ENCODE measurements at regions not wholly inside any gene's neighbourhood (a gene's known extent, or its start where the extent isn't known, plus 50 kb on each side); places are given as distances from the start of the nearest gene placed in this dataset.

DNA sequence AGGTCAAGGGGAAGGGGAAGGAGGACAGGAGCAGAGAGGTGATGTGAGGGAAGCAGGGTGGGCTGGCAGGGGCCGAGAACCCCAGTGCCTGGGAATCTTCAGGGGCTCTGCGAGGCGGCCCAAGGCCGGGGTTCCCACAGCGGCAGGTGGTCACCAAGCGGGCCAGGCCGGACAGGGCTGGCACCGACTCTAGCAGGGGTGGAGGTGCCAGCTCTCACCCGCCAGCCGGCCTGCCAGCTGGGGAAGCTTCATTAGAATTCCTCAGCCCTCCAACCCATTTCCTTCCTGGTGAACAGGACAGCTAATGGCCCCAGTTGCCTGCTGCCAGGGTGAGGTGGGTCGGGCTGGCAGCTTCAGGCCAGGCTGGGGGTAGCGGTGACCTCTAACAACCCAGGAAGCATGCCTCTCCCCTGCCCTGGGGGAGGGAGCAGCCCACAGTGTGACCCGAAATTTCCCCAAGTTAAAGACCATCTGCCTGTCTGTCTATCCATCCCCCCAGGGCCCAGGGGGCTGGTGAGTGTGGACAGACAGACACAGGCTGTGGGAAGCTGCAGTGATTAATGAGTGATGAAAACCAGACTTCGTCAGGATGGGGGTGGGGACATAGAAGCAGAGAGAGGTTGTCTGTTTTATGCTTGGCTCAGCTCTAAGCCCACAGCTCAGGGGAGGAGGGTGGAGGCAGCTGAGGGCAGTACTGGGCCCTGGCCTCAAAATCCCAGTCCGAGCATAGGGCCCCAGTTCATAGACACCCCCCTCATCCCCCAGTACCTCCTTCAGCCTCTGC lies 144.1 kb downstream of the ZFP36L2 start:
- no peaks in the 10 kb centered on the region for H3K36me3 ChIP-seq (ENCODE audit: control insufficient read depth, insufficient read depth, low read length)
- no peaks in the 10 kb centered on the region for H3K9me3 ChIP-seq (ENCODE audit: control insufficient read depth, insufficient read depth, low read length)
- no peaks in the 10 kb centered on the region for H3K27me3 ChIP-seq (ENCODE audit: control insufficient read depth, insufficient read depth, low read length)
- H3K27ac ChIP-seq (ENCODE audit: low read depth, low read length): peak overlapping the region; percentile 95
- H3K4me1 ChIP-seq (ENCODE audit: control insufficient read depth, insufficient read depth, low read length): peaks cover 66% of the 10 kb centered on the region
- 25% methylated on average over 14 of the region's 15 CpGs for WGBS (ENCODE audit: insufficient coverage)
- H3K4me3 ChIP-seq (ENCODE audit: low read depth, low read length): no peak overlapping the region
- peak in 2 of 6 donors; percentile 78 to 83 for DNase-seq (ENCODE audit: low read depth in 4 of 6, low spot score in 6 of 6)

- Histone ChIP-seq H3K4me1 (ENCODE audit: control insufficient read depth, insufficient read depth, low read length) (peaks cover 59% of the 10 kb centered on the region), H3K36me3 (ENCODE audit: control insufficient read depth, insufficient read depth, low read length) (no peaks in the 10 kb centered on the region)
- no peak for DNase-seq (ENCODE audit: low read depth in 4 of 6, low spot score in 6 of 6)
Measured at GRCh38 chr2:43081131-43081765, 145.2 kb downstream of the ZFP36L2 start.

GRCh38 chr2:43080571-43081021 lies 145.8 kb downstream of the ZFP36L2 start:
- WGBS (ENCODE audit: insufficient coverage): 70% methylated on average over 11 of the region's 11 CpGs
- Histone ChIP-seq H3K4me1 (ENCODE audit: control insufficient read depth, insufficient read depth, low read length) (peaks cover 59% of the 10 kb centered on the region), H3K27me3 (ENCODE audit: control insufficient read depth, insufficient read depth, low read length) (no peaks in the 10 kb centered on the region), H3K4me3 (ENCODE audit: low read depth, low read length) (no peak overlapping the region), H3K27ac (ENCODE audit: low read depth, low read length) (no peak overlapping the region), H3K9me3 (ENCODE audit: control insufficient read depth, insufficient read depth, low read length) (no peaks in the 10 kb centered on the region), H3K36me3 (ENCODE audit: control insufficient read depth, insufficient read depth, low read length) (no peaks in the 10 kb centered on the region)
- peak in 1 of 6 donors; percentile 36 for DNase-seq (ENCODE audit: low read depth in 4 of 6, low spot score in 6 of 6)

More at GRCh38 chr2:43081131-43081765, 145.2 kb downstream of the ZFP36L2 start:
- Histone ChIP-seq H3K9me3 (ENCODE audit: control insufficient read depth, insufficient read depth, low read length) (no peaks in the 10 kb centered on the region), H3K27me3 (ENCODE audit: control insufficient read depth, insufficient read depth, low read length) (no peaks in the 10 kb centered on the region), H3K27ac (ENCODE audit: low read depth, low read length) (peak overlapping the region; percentile 19), H3K4me3 (ENCODE audit: low read depth, low read length) (no peak overlapping the region)
- WGBS (ENCODE audit: insufficient coverage): no CpG with 5 or more reads among the region's 5 CpGs

DNA sequence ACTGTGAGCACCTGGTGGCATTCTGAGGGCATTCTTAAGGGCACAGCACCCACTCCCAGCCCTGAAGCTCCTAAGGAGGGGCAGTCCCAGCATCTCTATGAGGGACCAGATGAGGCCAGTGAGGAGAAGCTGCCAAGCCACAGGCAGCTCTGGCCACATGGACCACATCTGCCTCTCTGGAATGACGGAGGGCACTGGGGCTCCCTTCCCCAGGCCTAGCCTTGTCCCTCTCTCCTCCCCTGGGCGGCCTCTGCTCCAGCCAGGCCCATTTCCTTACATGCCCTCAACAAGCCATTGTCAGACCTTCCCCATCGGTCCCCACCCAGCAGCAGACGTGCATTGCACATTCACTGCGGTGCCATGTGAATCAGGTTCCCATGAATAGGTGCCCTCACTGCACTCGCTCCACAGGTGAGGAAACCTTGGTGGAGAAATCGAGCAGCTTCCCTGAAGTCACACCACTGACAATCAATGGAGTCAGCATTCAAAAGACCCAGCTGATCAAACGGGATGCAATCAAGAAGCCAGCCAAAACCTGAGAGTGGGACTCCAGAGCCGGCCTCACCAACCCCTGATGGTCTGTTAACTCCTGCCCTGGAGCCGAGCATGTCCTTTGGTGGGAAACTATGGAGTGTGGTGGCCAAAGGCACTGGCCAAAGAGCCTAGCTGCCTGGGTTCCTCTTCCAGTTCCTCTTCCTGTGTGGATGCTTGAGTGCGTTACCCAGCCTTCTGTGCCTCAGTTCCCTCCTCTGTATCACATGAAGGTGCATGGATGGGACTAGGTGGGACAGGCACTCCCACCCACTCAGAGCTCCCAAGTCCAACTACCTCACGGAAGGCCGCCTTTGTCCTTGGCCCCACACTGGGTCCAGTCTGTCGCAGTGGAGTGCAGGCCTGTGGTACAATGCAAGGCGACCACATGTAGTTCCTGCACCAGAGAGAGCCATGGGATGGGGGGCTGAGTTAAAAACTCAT lies 147.3 kb downstream of the ZFP36L2 start:
- 88% methylated on average over 10 of the region's 15 CpGs for WGBS (ENCODE audit: insufficient coverage)
- Histone ChIP-seq H3K27me3 (ENCODE audit: control insufficient read depth, insufficient read depth, low read length) (no peaks in the 10 kb centered on the region), H3K4me3 (ENCODE audit: low read depth, low read length) (no peak overlapping the region), H3K36me3 (ENCODE audit: control insufficient read depth, insufficient read depth, low read length) (no peaks in the 10 kb centered on the region), H3K27ac (ENCODE audit: low read depth, low read length) (no peak overlapping the region), H3K9me3 (ENCODE audit: control insufficient read depth, insufficient read depth, low read length) (no peaks in the 10 kb centered on the region), H3K4me1 (ENCODE audit: control insufficient read depth, insufficient read depth, low read length) (peaks cover 56% of the 10 kb centered on the region)
- no peak for DNase-seq (ENCODE audit: low read depth in 4 of 6, low spot score in 6 of 6)

DNA sequence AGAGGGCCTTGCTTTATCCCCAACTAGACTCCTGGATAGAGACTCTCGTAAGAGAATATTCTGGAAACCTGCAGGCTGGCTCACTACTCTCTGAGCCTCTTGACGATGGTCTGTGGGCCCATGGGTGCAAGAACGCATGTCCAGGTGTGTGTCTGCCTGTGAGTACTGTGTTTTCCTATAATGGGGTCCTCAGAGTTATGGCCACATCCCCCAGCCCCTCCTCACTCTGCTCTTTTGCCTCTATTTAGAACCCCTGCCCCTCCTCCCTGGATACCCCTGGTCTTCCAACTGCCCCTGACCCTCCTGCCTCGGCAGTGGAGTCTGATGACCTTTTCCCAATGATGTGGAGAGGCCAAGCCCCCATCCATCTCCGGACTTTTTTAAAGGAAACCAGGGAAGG lies 148.1 kb downstream of the ZFP36L2 start:
- H3K36me3 ChIP-seq (ENCODE audit: control insufficient read depth, insufficient read depth, low read length): no peaks in the 10 kb centered on the region
- peaks cover 56% of the 10 kb centered on the region for H3K4me1 ChIP-seq (ENCODE audit: control insufficient read depth, insufficient read depth, low read length)
- no peak overlapping the region for H3K27ac ChIP-seq (ENCODE audit: low read depth, low read length)
- no peak for DNase-seq (ENCODE audit: low read depth in 4 of 6, low spot score in 6 of 6)
- H3K9me3 ChIP-seq (ENCODE audit: control insufficient read depth, insufficient read depth, low read length): no peaks in the 10 kb centered on the region
- WGBS (ENCODE audit: insufficient coverage): 87% methylated on average over 3 of the region's 5 CpGs
- H3K4me3 ChIP-seq (ENCODE audit: low read depth, low read length): no peak overlapping the region
- H3K27me3 ChIP-seq (ENCODE audit: control insufficient read depth, insufficient read depth, low read length): no peaks in the 10 kb centered on the region

GRCh38 chr2:43077876-43078275 lies 148.5 kb downstream of the ZFP36L2 start:
- no peak for DNase-seq (ENCODE audit: low read depth in 4 of 6, low spot score in 6 of 6)
- H3K4me3 ChIP-seq (ENCODE audit: low read depth, low read length): no peak overlapping the region
- H3K9me3 ChIP-seq (ENCODE audit: control insufficient read depth, insufficient read depth, low read length): no peaks in the 10 kb centered on the region
- peaks cover 55% of the 10 kb centered on the region for H3K4me1 ChIP-seq (ENCODE audit: control insufficient read depth, insufficient read depth, low read length)
- H3K27me3 ChIP-seq (ENCODE audit: control insufficient read depth, insufficient read depth, low read length): no peaks in the 10 kb centered on the region
- no peaks in the 10 kb centered on the region for H3K36me3 ChIP-seq (ENCODE audit: control insufficient read depth, insufficient read depth, low read length)
- no peak overlapping the region for H3K27ac ChIP-seq (ENCODE audit: low read depth, low read length)
- no CpG with 5 or more reads among the region's 1 CpG for WGBS (ENCODE audit: insufficient coverage)

DNA sequence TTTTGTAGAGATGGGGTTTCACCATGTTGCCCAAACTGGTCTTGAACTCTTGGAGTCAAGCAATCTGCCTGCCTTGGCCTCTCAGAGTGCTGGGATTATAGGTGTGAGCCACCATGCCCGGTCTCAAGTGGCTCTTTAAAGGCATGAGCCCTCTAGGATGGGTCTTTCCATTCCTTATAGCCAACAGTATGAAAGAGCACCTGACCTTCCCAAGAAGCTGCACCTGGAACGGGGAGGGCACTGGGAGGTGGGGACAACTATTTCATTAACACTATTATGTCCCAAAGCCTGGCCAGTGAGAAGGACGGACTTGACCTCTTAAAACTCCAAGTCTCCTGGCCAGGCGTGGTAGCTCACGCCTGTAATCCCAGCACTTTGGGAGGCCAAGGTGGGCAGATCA lies 149.7 kb downstream of the ZFP36L2 start:
- Histone ChIP-seq H3K9me3 (ENCODE audit: control insufficient read depth, insufficient read depth, low read length) (no peaks in the 10 kb centered on the region), H3K4me1 (ENCODE audit: control insufficient read depth, insufficient read depth, low read length) (peaks cover 50% of the 10 kb centered on the region), H3K36me3 (ENCODE audit: control insufficient read depth, insufficient read depth, low read length) (no peaks in the 10 kb centered on the region), H3K27ac (ENCODE audit: low read depth, low read length) (peak overlapping the region; percentile 87), H3K4me3 (ENCODE audit: low read depth, low read length) (no peak overlapping the region), H3K27me3 (ENCODE audit: control insufficient read depth, insufficient read depth, low read length) (no peaks in the 10 kb centered on the region)
- 100% methylated on average over 3 of the region's 5 CpGs for WGBS (ENCODE audit: insufficient coverage)
- DNase-seq (ENCODE audit: low read depth in 4 of 6, low spot score in 6 of 6): no peak

DNA sequence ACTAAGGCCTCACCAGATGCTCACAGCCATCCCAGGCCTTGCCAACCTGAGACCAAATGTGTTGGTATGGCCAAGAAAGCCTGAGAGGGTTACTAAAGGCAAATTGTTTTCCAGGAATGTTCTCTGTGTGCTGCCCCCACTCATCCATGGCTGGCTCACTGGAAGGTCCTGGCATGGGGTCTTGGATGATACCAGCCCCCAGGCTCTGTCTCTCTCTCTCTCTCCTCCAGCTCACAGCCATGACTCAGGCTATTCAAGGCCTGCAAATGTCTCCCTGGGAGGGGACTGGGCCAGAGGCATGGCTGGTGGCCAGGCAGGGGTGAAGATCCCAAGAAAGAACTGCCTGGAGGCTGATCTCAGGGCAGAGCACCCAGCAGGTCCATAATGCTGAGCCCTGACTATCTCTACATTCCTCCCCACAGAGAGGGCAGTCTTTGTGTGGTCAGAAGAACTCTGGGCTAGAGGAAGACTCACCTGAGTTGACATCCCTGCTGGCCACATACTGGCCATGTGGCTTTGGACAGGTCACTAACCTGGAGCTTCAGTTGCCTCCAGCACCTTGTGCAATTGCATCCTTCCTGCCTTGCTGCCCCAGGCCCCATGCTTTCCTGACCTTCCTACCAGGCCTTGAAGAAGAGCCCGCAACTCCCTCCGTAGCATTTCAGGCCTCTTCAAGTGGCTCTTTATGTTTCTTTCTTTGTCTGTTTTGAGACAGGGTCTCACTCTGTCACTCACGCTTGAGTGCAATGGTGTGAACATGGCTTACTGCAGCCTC lies 150.4 kb downstream of the ZFP36L2 start:
- no peaks in the 10 kb centered on the region for H3K9me3 ChIP-seq (ENCODE audit: control insufficient read depth, insufficient read depth, low read length)
- no peaks in the 10 kb centered on the region for H3K36me3 ChIP-seq (ENCODE audit: control insufficient read depth, insufficient read depth, low read length)
- H3K27me3 ChIP-seq (ENCODE audit: control insufficient read depth, insufficient read depth, low read length): no peaks in the 10 kb centered on the region
- H3K4me3 ChIP-seq (ENCODE audit: low read depth, low read length): no peak overlapping the region
- no peak for DNase-seq (ENCODE audit: low read depth in 4 of 6, low spot score in 6 of 6)
- H3K4me1 ChIP-seq (ENCODE audit: control insufficient read depth, insufficient read depth, low read length): peaks cover 52% of the 10 kb centered on the region
- peak overlapping the region; percentile 87 for H3K27ac ChIP-seq (ENCODE audit: low read depth, low read length)
- 95% methylated on average over 2 of the region's 3 CpGs for WGBS (ENCODE audit: insufficient coverage)

Data from spinal cord (tissue), 9 donors.